PFSK-1 (cell line): ENCODE measurements at regions not wholly inside any gene's neighbourhood (a gene's known extent, or its start where the extent isn't known, plus 50 kb on each side); places are given as distances from the start of the nearest gene placed in this dataset.

Experiments
- FOXP2 ChIP-seq: optimal IDR thresholded peaks from 2 replicates; pipeline ENCODE3; 2011; ENCODE audit warnings: borderline replicate concordance, control low read depth, inconsistent platforms; ENCODE audit not compliant: insufficient read depth; ENCODE audit errors: extremely low read length, extremely low read depth
- POLR2AphosphoS5 ChIP-seq: IDR thresholded peaks from 2 replicates; pipeline ENCODE4 v1.6.1; 2012; ENCODE audit warnings: low read depth, mild to moderate bottlenecking, control low read depth, low read length, moderate library complexity
- SIN3A ChIP-seq: IDR thresholded peaks from 2 replicates; pipeline ENCODE4 v1.6.1; 2012; ENCODE audit warnings: mild to moderate bottlenecking, low read length, moderate library complexity, borderline replicate concordance; ENCODE audit not compliant: insufficient read depth
- TAF1 ChIP-seq: IDR thresholded peaks from 2 replicates; pipeline ENCODE4 v1.6.1; 2012; ENCODE audit warnings: low read length, control low read depth, borderline replicate concordance; ENCODE audit not compliant: insufficient read depth
- TF ChIP-seq, protein P1 (sequence below), 2 experiments: IDR thresholded peaks; 2 replicates each; pipeline versions ENCODE4 v1.6.1 to v1.8.0; 2011 to 2012; ENCODE audit warnings: low read depth in 2 of 2, low read length in 2 of 2, control low read depth in 1 of 2, inconsistent platforms in 1 of 2, mild to moderate bottlenecking in 1 of 2, moderate library complexity in 1 of 2; ENCODE audit not compliant: insufficient read depth in 1 of 2

DNA sequence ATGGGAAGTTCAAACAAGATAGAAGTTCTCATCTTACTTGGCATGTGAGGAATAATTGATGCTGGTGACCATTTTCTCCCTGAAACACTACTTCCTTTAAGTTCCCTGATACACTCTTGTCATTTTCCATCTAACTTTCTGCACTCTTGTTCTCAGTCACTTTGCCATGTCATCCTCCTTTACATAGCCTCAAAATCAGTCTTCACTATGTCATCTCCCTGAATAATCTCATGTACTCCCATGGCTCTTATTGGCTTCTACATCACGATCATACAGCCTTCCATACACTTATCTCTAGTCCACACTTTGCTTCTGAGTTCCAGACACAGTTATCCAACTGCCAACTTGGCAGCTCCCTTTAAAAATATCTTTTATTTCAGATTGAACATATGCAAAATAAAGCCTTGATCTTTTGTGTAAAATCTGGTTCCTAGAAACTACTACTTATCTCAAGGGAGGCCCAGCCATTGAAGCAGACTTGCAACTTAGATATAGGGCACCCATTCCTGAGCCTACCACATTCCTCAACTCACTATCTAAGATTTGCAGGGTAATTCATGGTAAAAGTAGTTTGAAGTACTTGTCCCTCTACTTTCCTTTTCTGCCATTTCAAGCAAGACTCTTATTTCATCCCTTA is 1070.2 kb upstream of the NXPH2 start:
- TF ChIP-seq, protein P1, sequence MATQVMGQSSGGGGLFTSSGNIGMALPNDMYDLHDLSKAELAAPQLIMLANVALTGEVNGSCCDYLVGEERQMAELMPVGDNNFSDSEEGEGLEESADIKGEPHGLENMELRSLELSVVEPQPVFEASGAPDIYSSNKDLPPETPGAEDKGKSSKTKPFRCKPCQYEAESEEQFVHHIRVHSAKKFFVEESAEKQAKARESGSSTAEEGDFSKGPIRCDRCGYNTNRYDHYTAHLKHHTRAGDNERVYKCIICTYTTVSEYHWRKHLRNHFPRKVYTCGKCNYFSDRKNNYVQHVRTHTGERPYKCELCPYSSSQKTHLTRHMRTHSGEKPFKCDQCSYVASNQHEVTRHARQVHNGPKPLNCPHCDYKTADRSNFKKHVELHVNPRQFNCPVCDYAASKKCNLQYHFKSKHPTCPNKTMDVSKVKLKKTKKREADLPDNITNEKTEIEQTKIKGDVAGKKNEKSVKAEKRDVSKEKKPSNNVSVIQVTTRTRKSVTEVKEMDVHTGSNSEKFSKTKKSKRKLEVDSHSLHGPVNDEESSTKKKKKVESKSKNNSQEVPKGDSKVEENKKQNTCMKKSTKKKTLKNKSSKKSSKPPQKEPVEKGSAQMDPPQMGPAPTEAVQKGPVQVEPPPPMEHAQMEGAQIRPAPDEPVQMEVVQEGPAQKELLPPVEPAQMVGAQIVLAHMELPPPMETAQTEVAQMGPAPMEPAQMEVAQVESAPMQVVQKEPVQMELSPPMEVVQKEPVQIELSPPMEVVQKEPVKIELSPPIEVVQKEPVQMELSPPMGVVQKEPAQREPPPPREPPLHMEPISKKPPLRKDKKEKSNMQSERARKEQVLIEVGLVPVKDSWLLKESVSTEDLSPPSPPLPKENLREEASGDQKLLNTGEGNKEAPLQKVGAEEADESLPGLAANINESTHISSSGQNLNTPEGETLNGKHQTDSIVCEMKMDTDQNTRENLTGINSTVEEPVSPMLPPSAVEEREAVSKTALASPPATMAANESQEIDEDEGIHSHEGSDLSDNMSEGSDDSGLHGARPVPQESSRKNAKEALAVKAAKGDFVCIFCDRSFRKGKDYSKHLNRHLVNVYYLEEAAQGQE (IDR thresholded peaks at IDR 0.05; ENCODE audit: insufficient read depth in 1 of 2, low read depth in 2 of 2, low read length in 2 of 2) = no peak
- TF ChIP-seq TAF1 (no peak), POLR2AphosphoS5 (no peak), SIN3A (no peak), FOXP2 (no peak)

- no peak for TF ChIP-seq TAF1
- TF ChIP-seq FOXP2 = no peak
- TF ChIP-seq SIN3A = no peak
- no peak for TF ChIP-seq POLR2AphosphoS5
- TF ChIP-seq, protein P1 (IDR thresholded peaks at IDR 0.05; ENCODE audit: insufficient read depth in 1 of 2, low read depth in 2 of 2, low read length in 2 of 2) = no peak
Measured at GRCh38 chr2:139836769-139837168, 1056.6 kb upstream of the NXPH2 start.

GRCh38 chr2:139835101-139835500 is 1054.9 kb upstream of the NXPH2 start:
- TF ChIP-seq SIN3A (no peak), POLR2AphosphoS5 (no peak), FOXP2 (no peak)
- TF ChIP-seq, protein P1 (IDR thresholded peaks at IDR 0.05; ENCODE audit: insufficient read depth in 1 of 2, low read depth in 2 of 2, low read length in 2 of 2) = no peak

GRCh38 chr2:139828011-139828410 is 1047.8 kb upstream of the NXPH2 start:
- TF ChIP-seq FOXP2 (no peak), SIN3A (no peak), TAF1 (no peak), POLR2AphosphoS5 (no peak)
- TF ChIP-seq, protein P1 (IDR thresholded peaks at IDR 0.05; ENCODE audit: insufficient read depth in 1 of 2, low read depth in 2 of 2, low read length in 2 of 2) = no peak

DNA sequence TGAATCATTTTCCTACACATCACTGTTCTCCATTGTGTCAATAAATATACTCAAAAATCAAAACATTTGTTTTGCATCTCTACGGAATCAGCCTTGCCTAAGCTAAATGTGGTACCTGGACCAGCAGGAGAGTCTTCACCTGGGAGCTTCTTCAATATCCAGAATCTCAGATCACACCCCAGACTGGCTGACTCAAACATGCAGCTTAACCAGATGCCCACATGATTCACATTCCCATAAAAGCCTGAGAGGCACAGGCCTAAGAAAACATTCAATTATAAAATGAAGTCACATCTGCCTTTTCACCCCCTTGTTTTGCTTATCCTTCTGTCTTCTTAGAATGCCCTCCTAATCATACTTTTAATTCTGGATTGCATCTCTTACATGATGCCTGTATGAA is 1045.5 kb upstream of the NXPH2 start:
- no peak for TF ChIP-seq POLR2AphosphoS5
- TF ChIP-seq TAF1 = no peak
- no peak for TF ChIP-seq SIN3A
- no peak for TF ChIP-seq FOXP2
- TF ChIP-seq, protein P1 (IDR thresholded peaks at IDR 0.05; ENCODE audit: insufficient read depth in 1 of 2, low read depth in 2 of 2, low read length in 2 of 2) = no peak
